Tibial nerve (tissue), 4 donors: ENCODE measurements at regions not wholly inside any gene's neighbourhood (a gene's known extent, or its start where the extent isn't known, plus 50 kb on each side); places are given as distances from the start of the nearest gene placed in this dataset.

Experiments
- EP300 ChIP-seq, 2 donors: sonication (generic); formaldehyde crosslinking; IDR thresholded peaks; one replicate each; pipeline ENCODE4 v1.6.1; 2017; ENCODE audit warnings: antibody characterized with exemption in 2 of 2, mild to moderate bottlenecking in 1 of 2
- POLR2A ChIP-seq, 2 donors: fragments of 450-650 bp; IDR thresholded peaks; one replicate each; pipeline ENCODE4 v1.6.1; 2017; ENCODE audit warnings: antibody characterized with exemption in 2 of 2, mild to moderate bottlenecking in 2 of 2, moderate library complexity in 2 of 2
- TF ChIP-seq, protein P1 (sequence below), 5 experiments: fragments of 200-600 bp in 3 of 5; fragments of 450-650 bp in 2 of 5; sonication (generic) in 3 of 5; IDR thresholded peaks; one replicate each; pipeline ENCODE4 v1.5.1; 2016 to 2019; ENCODE audit warnings: antibody characterized with exemption in 5 of 5, mild to moderate bottlenecking in 3 of 5, moderate library complexity in 2 of 5

GRCh38 chr5:106397700-106398099 lies 1273.0 kb downstream of the EFNA5 start:
- TF ChIP-seq POLR2A (IDR thresholded peaks at IDR 0.05) (no peak), EP300 (IDR thresholded peaks at IDR 0.05) (no peak)
- TF ChIP-seq, protein P1, sequence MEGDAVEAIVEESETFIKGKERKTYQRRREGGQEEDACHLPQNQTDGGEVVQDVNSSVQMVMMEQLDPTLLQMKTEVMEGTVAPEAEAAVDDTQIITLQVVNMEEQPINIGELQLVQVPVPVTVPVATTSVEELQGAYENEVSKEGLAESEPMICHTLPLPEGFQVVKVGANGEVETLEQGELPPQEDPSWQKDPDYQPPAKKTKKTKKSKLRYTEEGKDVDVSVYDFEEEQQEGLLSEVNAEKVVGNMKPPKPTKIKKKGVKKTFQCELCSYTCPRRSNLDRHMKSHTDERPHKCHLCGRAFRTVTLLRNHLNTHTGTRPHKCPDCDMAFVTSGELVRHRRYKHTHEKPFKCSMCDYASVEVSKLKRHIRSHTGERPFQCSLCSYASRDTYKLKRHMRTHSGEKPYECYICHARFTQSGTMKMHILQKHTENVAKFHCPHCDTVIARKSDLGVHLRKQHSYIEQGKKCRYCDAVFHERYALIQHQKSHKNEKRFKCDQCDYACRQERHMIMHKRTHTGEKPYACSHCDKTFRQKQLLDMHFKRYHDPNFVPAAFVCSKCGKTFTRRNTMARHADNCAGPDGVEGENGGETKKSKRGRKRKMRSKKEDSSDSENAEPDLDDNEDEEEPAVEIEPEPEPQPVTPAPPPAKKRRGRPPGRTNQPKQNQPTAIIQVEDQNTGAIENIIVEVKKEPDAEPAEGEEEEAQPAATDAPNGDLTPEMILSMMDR (IDR thresholded peaks at IDR 0.05): no peak
